ENCODE measurements at regions not wholly inside any gene's neighbourhood (a gene's known extent, or its start where the extent isn't known, plus 50 kb on each side); places are given as distances from the start of the nearest gene placed in this dataset.

DNA sequence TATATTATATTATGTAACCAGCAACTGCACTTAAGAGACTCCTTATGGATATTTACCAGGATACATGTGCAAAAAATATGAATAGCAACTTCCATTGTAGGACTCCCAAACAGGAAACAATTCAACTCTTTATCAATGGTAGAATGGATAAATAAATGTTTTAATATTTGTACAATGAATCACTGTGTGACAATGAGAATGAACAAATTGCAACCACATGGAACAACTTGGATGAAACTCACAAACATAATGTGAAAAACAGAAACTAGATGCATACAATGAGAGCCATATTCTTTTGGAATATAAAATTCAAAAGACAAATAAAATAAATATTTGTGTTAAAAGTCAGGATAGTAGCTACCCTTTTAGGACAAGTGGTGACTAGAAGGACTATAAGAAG lies 1015.7 kb downstream of the TECRL start:
- Histone ChIP-seq H2AFZ (ENCODE audit: low read length) (no peak overlapping the region), H3K14ac (ENCODE audit: insufficient read depth, low read length) (no peak overlapping the region), H2AK5ac (ENCODE audit: insufficient read length, low read length) (no peak overlapping the region), H2BK15ac (ENCODE audit: low read depth, low read length) (no peak overlapping the region), H4K5ac (ENCODE audit: insufficient read length, low read depth, low read length) (no peak overlapping the region), H3K9me3 (ENCODE audit: control insufficient read depth, low read depth, low read length) (no peaks in the 10 kb centered on the region), H3K56ac (ENCODE audit: insufficient read length, low read depth, low read length) (no peak overlapping the region), H3K9ac (ENCODE audit: extremely low read depth, insufficient read length, low read length) (no peak overlapping the region), H3K79me2 (ENCODE audit: insufficient read depth, low read length) (no peaks in the 10 kb centered on the region), H2BK20ac (ENCODE audit: low read depth, low read length, poor library complexity, severe bottlenecking) (no peak overlapping the region), H4K91ac (ENCODE audit: insufficient read length, low read depth, low read length) (no peak overlapping the region), H3K27ac (ENCODE audit: insufficient read length, low read depth, low read length) (no peak overlapping the region), H3K18ac (ENCODE audit: insufficient read length, low read depth, low read length) (no peak overlapping the region), H3T11ph (ENCODE audit: low read length) (no peak overlapping the region), H4K20me1 (ENCODE audit: control insufficient read depth, insufficient read depth, insufficient read length) (no peaks in the 10 kb centered on the region), H2BK120ac (ENCODE audit: low read depth, low read length, poor library complexity, severe bottlenecking) (no peak overlapping the region), H3K4ac (ENCODE audit: low read depth, low read length) (no peak overlapping the region), H3K27me3 (ENCODE audit: insufficient read depth, low read length) (no peaks in the 10 kb centered on the region), H3K79me1 (ENCODE audit: insufficient read depth, low read depth, low read length, poor library complexity, severe bottlenecking) (no peaks in the 10 kb centered on the region), H3K4me1 (ENCODE audit: insufficient read depth, low read length) (no peaks in the 10 kb centered on the region), H3K4me2 (ENCODE audit: insufficient read depth, insufficient read length, low read length) (no peak overlapping the region), H4K8ac (replicated peaks; ENCODE audit: insufficient read length, low read depth, low read length) (no peak overlapping the region), H3K23ac (ENCODE audit: insufficient read length, low read depth, low read length) (no peak overlapping the region), H2BK12ac (ENCODE audit: insufficient read length, low read depth, low read length) (no peak overlapping the region), H3K23me2 (ENCODE audit: insufficient read length, low read depth, low read length, poor library complexity, severe bottlenecking) (no peaks in the 10 kb centered on the region), H2BK5ac (ENCODE audit: insufficient read length, low read length) (no peak overlapping the region)
- no peak for TF ChIP-seq CTCF (conservative IDR thresholded peaks at IDR 0.05)
- Mint-ChIP-seq H3K27me3 (ENCODE audit: low read depth) (no peaks in the 10 kb centered on the region), H3K27ac (no peak overlapping the region), H3K36me3 (ENCODE audit: insufficient read depth in 1 of 3, low read depth in 3 of 3) (peaks cover 0 to 12% (median 0%) of the 10 kb centered on the region in 3 experiments; a peak in 3 of 7 replicates), H3K9me3 (peaks cover 6 to 19% of the 10 kb centered on the region in 2 experiments; a peak in 4 of 5 replicates), H3K4me1 (no peaks in the 10 kb centered on the region), H3K4me3 (no peak overlapping the region)
- DNase-seq = no peak

All from H9 (cell line).